Keratinocyte (primary cell): ENCODE measurements at regions not wholly inside any gene's neighbourhood (a gene's known extent, or its start where the extent isn't known, plus 50 kb on each side); places are given as distances from the start of the nearest gene placed in this dataset.

Experiments used
- DNase-seq: peaks from one replicate; pipeline ENCODE4 v3.0.0-alpha.2; 2011; ENCODE audit warnings: low read depth, missing footprints, low spot score
- FAIRE-seq: peaks from 2 replicates; lab custom pipeline; 2011; peaks lifted over from hg19 to GRCh38; lab: Jason Lieb, UNC
- H2AFZ ChIP-seq: 2 replicates; pipeline ENCODE4 v1.6.0; 2012; ENCODE audit warnings: low read length, control low read depth, inconsistent platforms; ENCODE audit not compliant: control insufficient read depth
- H3K27ac ChIP-seq: 2 replicates; pipeline ENCODE4 v1.5.1; 2011; ENCODE audit warnings: low read length; ENCODE audit not compliant: control insufficient read depth, insufficient read depth
- H3K27me3 ChIP-seq: 3 replicates; pipeline ENCODE4 v1.6.0; 2011; ENCODE audit warnings: low read length; ENCODE audit not compliant: control insufficient read depth, insufficient read depth; ENCODE audit errors: extremely low read depth
- H3K36me3 ChIP-seq, 2 experiments: 2 replicates in 1 of 2; 3 replicates in 1 of 2; pipeline ENCODE4 v1.5.1; 2011; ENCODE audit warnings: low read length in 2 of 2, mild to moderate bottlenecking in 1 of 2; ENCODE audit not compliant: control insufficient read depth in 2 of 2, insufficient read depth in 2 of 2; ENCODE audit errors: extremely low read depth in 1 of 2
- H3K4me1 ChIP-seq: 3 replicates; pipeline ENCODE4 v1.5.1; 2011; ENCODE audit warnings: low read length; ENCODE audit not compliant: control insufficient read depth, insufficient read depth; ENCODE audit errors: extremely low read depth
- H3K4me2 ChIP-seq: 3 replicates; pipeline ENCODE4 v1.6.0; 2011; ENCODE audit warnings: low read depth, low read length; ENCODE audit not compliant: control insufficient read depth, insufficient read depth; ENCODE audit errors: extremely low read depth
- H3K4me3 ChIP-seq, 3 experiments: fragments of 200-600 bp in 1 of 3; sonication (generic) in 1 of 3; 2 replicates in 2 of 3; 3 replicates in 1 of 3; pipeline ENCODE4 v1.5.1; 2011 to 2016; ENCODE audit warnings: low read length in 3 of 3, mild to moderate bottlenecking in 3 of 3, control low read depth in 2 of 3, inconsistent platforms in 1 of 3, low read depth in 1 of 3, mixed read lengths in 1 of 3, mixed run types in 1 of 3, moderate library complexity in 1 of 3; ENCODE audit not compliant: control insufficient read depth in 2 of 3, insufficient read depth in 2 of 3; ENCODE audit errors: extremely low read depth in 1 of 3
- H3K79me2 ChIP-seq: 2 replicates; pipeline ENCODE4 v1.6.0; 2012; ENCODE audit warnings: low read length; ENCODE audit not compliant: control insufficient read depth, insufficient read depth
- H3K9ac ChIP-seq: 3 replicates; pipeline ENCODE4 v1.6.0; 2011; ENCODE audit warnings: low read length; ENCODE audit not compliant: control insufficient read depth, insufficient read depth; ENCODE audit errors: extremely low read depth
- H3K9me1 ChIP-seq: 3 replicates; pipeline ENCODE4 v1.6.0; 2011; ENCODE audit warnings: low read length; ENCODE audit not compliant: control insufficient read depth, insufficient read depth; ENCODE audit errors: extremely low read depth
- H3K9me3 ChIP-seq: 2 replicates; pipeline ENCODE4 v1.5.1; 2012; ENCODE audit warnings: low read depth, low read length; ENCODE audit not compliant: control insufficient read depth
- H4K20me1 ChIP-seq: 3 replicates; pipeline ENCODE4 v1.6.0; 2011; ENCODE audit warnings: low read length; ENCODE audit not compliant: control insufficient read depth, insufficient read depth; ENCODE audit errors: extremely low read depth
- CTCF ChIP-seq, 3 experiments: IDR thresholded peaks in 1 of 3; conservative IDR thresholded peaks in 1 of 3; optimal IDR thresholded peaks in 1 of 3; 2 replicates in 2 of 3; 3 replicates in 1 of 3; pipeline versions ENCODE3 to v1.5.1; 2011; ENCODE audit warnings: low read length in 3 of 3, mild to moderate bottlenecking in 3 of 3, moderate library complexity in 2 of 3, control low read depth in 1 of 3, inconsistent platforms in 1 of 3; ENCODE audit not compliant: insufficient read depth in 2 of 3; ENCODE audit errors: extremely low read depth in 1 of 3
- EZH2 ChIP-seq: IDR thresholded peaks from one replicate; pipeline ENCODE4 v1.6.1; 2012; ENCODE audit warnings: inconsistent platforms, mild to moderate bottlenecking, low read length, moderate library complexity
- dilution Hi-C: fragments of 300-500 bp; cut with MboI; formaldehyde crosslinking; loops from one replicate; pipeline ENCODE4 v1.7.0; 2020; ENCODE audit warnings: low sequenced_read_pairs; ENCODE audit not compliant: extremely low pct_ligation_motif_present

- H3K27ac ChIP-seq: no peak overlapping the region
- TF ChIP-seq CTCF (optimal IDR thresholded peaks at IDR 0.05 in 1 of 3, IDR thresholded peaks at IDR 0.05 in 1 of 3, conservative IDR thresholded peaks at IDR 0.05 in 1 of 3; ENCODE audit: extremely low read depth in 1 of 3, insufficient read depth in 2 of 3, low read length in 3 of 3): no peak
- no peak for TF ChIP-seq EZH2
- DNase-seq (no peak), FAIRE-seq (no peak)
- H4K20me1 ChIP-seq: no peaks in the 10 kb centered on the region
- no peaks in the 10 kb centered on the region for H3K36me3 ChIP-seq
- H3K4me1 ChIP-seq: no peaks in the 10 kb centered on the region
- H3K9ac ChIP-seq: no peak overlapping the region
- H3K9me3 ChIP-seq: no peaks in the 10 kb centered on the region
- H2AFZ ChIP-seq: no peak overlapping the region
- H3K4me3 ChIP-seq: no peak overlapping the region
- dilution Hi-C loops: no loop called here
- no peaks in the 10 kb centered on the region for H3K9me1 ChIP-seq
- H3K4me2 ChIP-seq: no peak overlapping the region
- H3K79me2 ChIP-seq: no peaks in the 10 kb centered on the region
- H3K27me3 ChIP-seq: no peaks in the 10 kb centered on the region
These were observed 325.3 kb upstream of the TFPI start for GRCh38 chr2:187879491-187879890.

GRCh38 chr2:187884003-187884402, 329.8 kb upstream of the TFPI start:
- dilution Hi-C loops: no loop called here
- Histone ChIP-seq H4K20me1 (no peaks in the 10 kb centered on the region), H3K36me3 (no peaks in the 10 kb centered on the region), H3K4me3 (no peak overlapping the region), H3K79me2 (no peaks in the 10 kb centered on the region), H2AFZ (no peak overlapping the region), H3K4me2 (no peak overlapping the region), H3K9ac (no peak overlapping the region), H3K27ac (no peak overlapping the region), H3K27me3 (no peaks in the 10 kb centered on the region), H3K9me3 (no peaks in the 10 kb centered on the region), H3K9me1 (no peaks in the 10 kb centered on the region), H3K4me1 (no peaks in the 10 kb centered on the region)
- no peak for FAIRE-seq
- DNase-seq: no peak
- TF ChIP-seq EZH2 (no peak), CTCF (optimal IDR thresholded peaks at IDR 0.05 in 1 of 3, IDR thresholded peaks at IDR 0.05 in 1 of 3, conservative IDR thresholded peaks at IDR 0.05 in 1 of 3; ENCODE audit: extremely low read depth in 1 of 3, insufficient read depth in 2 of 3, low read length in 3 of 3) (no peak)
